Esophagus muscularis mucosa (tissue), 4 donors: ENCODE measurements at regions not wholly inside any gene's neighbourhood (a gene's known extent, or its start where the extent isn't known, plus 50 kb on each side); places are given as distances from the start of the nearest gene placed in this dataset.
"Not testable (repeated sequence)": the region's sequence is repeated elsewhere in the genome, so short reads cannot be mapped to it uniquely, and the experiment has no call there.

Source experiments
- CTCF ChIP-seq, 3 experiments: fragments of 200-600 bp in 2 of 3; fragments of 450-650 bp in 1 of 3; sonication (generic) in 2 of 3; IDR thresholded peaks; one replicate each; pipeline ENCODE4 v1.5.1; 2017 to 2019; ENCODE audit warnings: antibody characterized with exemption in 3 of 3, mild to moderate bottlenecking in 2 of 3, moderate library complexity in 1 of 3
- EP300 ChIP-seq: sonication (generic); formaldehyde crosslinking; IDR thresholded peaks from one replicate; pipeline ENCODE4 v1.6.1; 2017; ENCODE audit warnings: antibody characterized with exemption
- POLR2AphosphoS5 ChIP-seq, 2 donors: sonication (generic); formaldehyde crosslinking; IDR thresholded peaks; one replicate each; pipeline ENCODE4 v1.6.1; 2017; ENCODE audit warnings: antibody characterized with exemption in 2 of 2

GRCh38 chr4:49510238-49510637 is 524.2 kb downstream of the CWH43 start:
- not testable (repeated sequence) for TF ChIP-seq POLR2AphosphoS5 (IDR thresholded peaks at IDR 0.05); CTCF (IDR thresholded peaks at IDR 0.05); EP300
